GM12891 (cell line): ENCODE measurements at regions not wholly inside any gene's neighbourhood (a gene's known extent, or its start where the extent isn't known, plus 50 kb on each side); places are given as distances from the start of the nearest gene placed in this dataset.

Experiments
- POLR2A ChIP-seq: IDR thresholded peaks from 2 replicates; pipeline ENCODE4 v1.6.1; 2011; ENCODE audit warnings: low read depth, low read length, control low read depth
- POLR2AphosphoS5 ChIP-seq: IDR thresholded peaks from 2 replicates; pipeline ENCODE4 v1.6.1; 2011; ENCODE audit warnings: low read depth, low read length, control low read depth
- SPI1 ChIP-seq: IDR thresholded peaks from 2 replicates; pipeline ENCODE4 v1.6.1; 2011; ENCODE audit warnings: low read depth, low read length, control low read depth
- TAF1 ChIP-seq: IDR thresholded peaks from 2 replicates; pipeline ENCODE4 v1.6.1; 2011; ENCODE audit warnings: low read depth, low read length, control low read depth

- TF ChIP-seq POLR2A (no peak), TAF1 (no peak), POLR2AphosphoS5 (no peak), SPI1 (no peak)
Observed at GRCh38 chr1:222066539-222066938, 324.6 kb upstream of the DUSP10 start.
